ENCODE measurements at regions not wholly inside any gene's neighbourhood (a gene's known extent, or its start where the extent isn't known, plus 50 kb on each side); places are given as distances from the start of the nearest gene placed in this dataset.

- no peaks in the 10 kb centered on the region for H3F3A ChIP-seq (replicated peaks; ENCODE audit: low read depth)
- Mint-ChIP-seq H3K36me3 (ENCODE audit: low read depth) (peaks cover 4% of the 10 kb centered on the region; the same call in 2 of the 3 replicates), H3K27me3 (ENCODE audit: insufficient read depth, low read depth, poor library complexity) (no peaks in the 10 kb centered on the region), H3K27ac (no peak overlapping the region), H3K9me3 (peaks cover 9% of the 10 kb centered on the region; the same call in 2 of the 3 replicates), H3K4me1 (peaks cover 21% of the 10 kb centered on the region), H3K4me3 (no peak overlapping the region)
- no peaks in the 10 kb centered on the region for H3K79me2 ChIP-seq (replicated peaks; ENCODE audit: insufficient read depth)
- TF ChIP-seq EZH2phosphoT487 (IDR thresholded peaks at IDR 0.05; ENCODE audit: unreplicated experiment) (no peak), POLR2AphosphoS5 (IDR thresholded peaks at IDR 0.05; ENCODE audit: low read depth) (no peak), ZNF114 (CRISPR knock-in tag; IDR thresholded peaks at IDR 0.05) (no peak), STAT1 (IDR thresholded peaks at IDR 0.05; ENCODE audit: unreplicated experiment) (no peak), NANOG (IDR thresholded peaks at IDR 0.05; ENCODE audit: borderline replicate concordance) (no peak), ZNF331 (CRISPR knock-in tag; IDR thresholded peaks at IDR 0.05; ENCODE audit: low read depth) (no peak), CREB1 (CRISPR knock-in tag; IDR thresholded peaks at IDR 0.05; ENCODE audit: low read depth) (no peak), ZNF462 (CRISPR knock-in tag; IDR thresholded peaks at IDR 0.05) (no peak), JUNB (IDR thresholded peaks at IDR 0.05; ENCODE audit: unreplicated experiment) (no peak), CTCF (conservative IDR thresholded peaks at IDR 0.05; ENCODE audit: low read depth in 2 of 2) (no peak), EZH2 (IDR thresholded peaks at IDR 0.05; ENCODE audit: low read depth, unreplicated experiment) (no peak)
- TF ChIP-seq, protein P1, sequence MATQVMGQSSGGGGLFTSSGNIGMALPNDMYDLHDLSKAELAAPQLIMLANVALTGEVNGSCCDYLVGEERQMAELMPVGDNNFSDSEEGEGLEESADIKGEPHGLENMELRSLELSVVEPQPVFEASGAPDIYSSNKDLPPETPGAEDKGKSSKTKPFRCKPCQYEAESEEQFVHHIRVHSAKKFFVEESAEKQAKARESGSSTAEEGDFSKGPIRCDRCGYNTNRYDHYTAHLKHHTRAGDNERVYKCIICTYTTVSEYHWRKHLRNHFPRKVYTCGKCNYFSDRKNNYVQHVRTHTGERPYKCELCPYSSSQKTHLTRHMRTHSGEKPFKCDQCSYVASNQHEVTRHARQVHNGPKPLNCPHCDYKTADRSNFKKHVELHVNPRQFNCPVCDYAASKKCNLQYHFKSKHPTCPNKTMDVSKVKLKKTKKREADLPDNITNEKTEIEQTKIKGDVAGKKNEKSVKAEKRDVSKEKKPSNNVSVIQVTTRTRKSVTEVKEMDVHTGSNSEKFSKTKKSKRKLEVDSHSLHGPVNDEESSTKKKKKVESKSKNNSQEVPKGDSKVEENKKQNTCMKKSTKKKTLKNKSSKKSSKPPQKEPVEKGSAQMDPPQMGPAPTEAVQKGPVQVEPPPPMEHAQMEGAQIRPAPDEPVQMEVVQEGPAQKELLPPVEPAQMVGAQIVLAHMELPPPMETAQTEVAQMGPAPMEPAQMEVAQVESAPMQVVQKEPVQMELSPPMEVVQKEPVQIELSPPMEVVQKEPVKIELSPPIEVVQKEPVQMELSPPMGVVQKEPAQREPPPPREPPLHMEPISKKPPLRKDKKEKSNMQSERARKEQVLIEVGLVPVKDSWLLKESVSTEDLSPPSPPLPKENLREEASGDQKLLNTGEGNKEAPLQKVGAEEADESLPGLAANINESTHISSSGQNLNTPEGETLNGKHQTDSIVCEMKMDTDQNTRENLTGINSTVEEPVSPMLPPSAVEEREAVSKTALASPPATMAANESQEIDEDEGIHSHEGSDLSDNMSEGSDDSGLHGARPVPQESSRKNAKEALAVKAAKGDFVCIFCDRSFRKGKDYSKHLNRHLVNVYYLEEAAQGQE (IDR thresholded peaks at IDR 0.05; ENCODE audit: unreplicated experiment) = no peak
- TF ChIP-seq, protein P2, sequence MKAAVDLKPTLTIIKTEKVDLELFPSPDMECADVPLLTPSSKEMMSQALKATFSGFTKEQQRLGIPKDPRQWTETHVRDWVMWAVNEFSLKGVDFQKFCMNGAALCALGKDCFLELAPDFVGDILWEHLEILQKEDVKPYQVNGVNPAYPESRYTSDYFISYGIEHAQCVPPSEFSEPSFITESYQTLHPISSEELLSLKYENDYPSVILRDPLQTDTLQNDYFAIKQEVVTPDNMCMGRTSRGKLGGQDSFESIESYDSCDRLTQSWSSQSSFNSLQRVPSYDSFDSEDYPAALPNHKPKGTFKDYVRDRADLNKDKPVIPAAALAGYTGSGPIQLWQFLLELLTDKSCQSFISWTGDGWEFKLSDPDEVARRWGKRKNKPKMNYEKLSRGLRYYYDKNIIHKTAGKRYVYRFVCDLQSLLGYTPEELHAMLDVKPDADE (IDR thresholded peaks at IDR 0.05) = no peak
- DNase-seq (ENCODE audit: low spot score) = no peak
- no peak overlapping the region for H3K27ac ChIP-seq (ENCODE audit: low read depth)
- no peak for ATAC-seq
- no peak overlapping the region for H3K4me3 ChIP-seq
- H3K4me2 ChIP-seq = no peak overlapping the region
- H3K36me3 ChIP-seq (ENCODE audit: insufficient read depth) = no peaks in the 10 kb centered on the region
- no peaks in the 10 kb centered on the region for H3K27me3 ChIP-seq (ENCODE audit: insufficient read depth)
- peaks cover 9% of the 10 kb centered on the region for H3K4me1 ChIP-seq (ENCODE audit: insufficient read depth)
- H4K20me1 ChIP-seq (replicated peaks; ENCODE audit: insufficient read depth) = no peaks in the 10 kb centered on the region
- no peak overlapping the region for H2AFZ ChIP-seq
- peaks cover 20% of the 10 kb centered on the region for H3K9me2 ChIP-seq (ENCODE audit: insufficient read depth)
Observed at GRCh38 chr14:30257946-30258661, 300.9 kb upstream of the G2E3 start.

Data from GM23338 (cell line).